ENCODE measurements at regions not wholly inside any gene's neighbourhood (a gene's known extent, or its start where the extent isn't known, plus 50 kb on each side); places are given as distances from the start of the nearest gene placed in this dataset.

DNA sequence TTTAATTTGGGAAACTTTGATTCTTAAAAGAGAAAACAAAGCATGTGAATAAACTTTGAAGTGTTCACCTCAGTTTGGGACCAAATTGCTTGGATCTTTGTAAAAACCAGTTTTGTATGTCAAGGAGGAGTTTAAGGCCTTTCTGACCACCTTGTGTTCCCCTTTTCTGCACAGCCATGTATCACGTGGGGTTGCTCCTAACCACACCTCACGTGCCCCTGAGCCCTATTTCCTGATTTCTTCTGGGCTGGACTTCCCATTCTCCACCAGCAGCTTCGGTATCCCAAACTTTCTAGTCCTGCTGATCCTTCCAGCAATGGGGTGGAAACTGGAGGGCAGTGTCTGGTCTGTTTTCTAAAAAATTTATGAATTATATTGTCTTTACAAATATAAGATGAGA lies 76.4 kb upstream of the STT3B start:
- TF ChIP-seq GATA3 (IDR thresholded peaks at IDR 0.05; ENCODE audit: low read depth, low read length) (no peak), GATA2 (IDR thresholded peaks at IDR 0.05; ENCODE audit: low read depth, low read length) (no peak)

DNA sequence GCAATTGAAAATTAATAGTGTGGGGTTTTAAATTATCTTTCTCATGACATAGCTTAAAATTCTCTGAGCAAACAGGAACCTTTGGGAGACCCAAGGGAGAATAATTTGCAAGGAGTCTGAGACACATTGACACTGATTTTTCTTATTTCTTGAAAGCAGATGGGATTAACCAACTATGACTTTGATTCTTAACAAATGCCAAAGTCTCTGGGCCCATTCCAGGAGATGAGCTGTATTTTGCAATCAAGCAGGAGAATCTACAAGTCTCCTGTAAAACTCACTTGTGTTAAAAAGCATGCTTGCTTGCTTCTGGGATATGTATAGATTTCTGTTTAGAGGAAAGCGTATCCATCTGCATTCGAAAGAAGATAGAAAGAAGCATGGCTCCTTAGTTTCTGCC lies 71.3 kb upstream of the STT3B start:
- no peak for TF ChIP-seq GATA2 (IDR thresholded peaks at IDR 0.05; ENCODE audit: low read depth, low read length)
- no peak for TF ChIP-seq GATA3 (IDR thresholded peaks at IDR 0.05; ENCODE audit: low read depth, low read length)

DNA sequence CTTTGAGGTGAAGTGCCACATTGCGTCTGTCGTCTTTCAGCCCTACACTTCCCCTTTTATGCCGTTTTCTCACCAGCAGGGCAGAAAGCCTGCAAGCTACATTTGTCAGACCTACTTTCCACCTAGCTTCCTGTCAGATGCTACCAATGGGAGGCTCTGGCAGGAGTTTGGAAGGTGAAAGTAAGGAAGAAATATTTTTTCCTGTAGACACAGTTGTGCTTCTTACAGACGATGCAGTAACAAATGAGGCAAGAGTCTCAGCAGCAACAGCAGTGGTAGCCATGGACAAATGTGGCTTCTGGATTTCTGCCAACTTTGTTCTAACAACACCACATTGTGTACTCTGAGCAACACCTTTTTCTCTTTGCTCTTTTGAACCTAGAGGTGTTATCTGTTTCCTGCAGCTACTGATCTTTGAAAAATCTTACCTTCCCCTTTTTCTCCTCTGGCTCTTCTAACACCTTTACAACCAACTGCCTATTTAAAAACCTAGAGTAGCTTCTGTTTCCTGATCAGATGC lies 70.6 kb upstream of the STT3B start:
- no peak for TF ChIP-seq GATA3 (IDR thresholded peaks at IDR 0.05; ENCODE audit: low read depth, low read length)
- no peak for TF ChIP-seq GATA2 (IDR thresholded peaks at IDR 0.05; ENCODE audit: low read depth, low read length)

DNA sequence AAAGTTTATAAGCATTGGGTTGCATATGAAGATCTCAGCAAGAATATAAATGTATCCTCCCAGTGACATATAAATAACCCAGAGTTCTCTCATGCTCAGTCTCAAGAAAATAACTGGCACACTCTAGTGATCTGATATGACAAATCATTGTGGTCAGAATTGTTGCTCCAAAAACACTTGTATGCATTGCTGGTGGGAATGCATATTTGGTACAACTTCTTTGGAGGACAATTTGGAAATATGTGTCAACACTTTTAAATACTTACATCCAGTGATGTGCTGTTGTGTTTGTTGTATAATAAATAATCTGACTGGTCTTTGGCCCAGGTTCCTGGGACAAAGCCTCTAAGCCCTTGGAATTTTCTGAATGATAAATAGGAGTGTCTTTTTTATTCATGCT lies 66.7 kb upstream of the STT3B start:
- TF ChIP-seq GATA2 (IDR thresholded peaks at IDR 0.05; ENCODE audit: low read depth, low read length) (no peak), GATA3 (IDR thresholded peaks at IDR 0.05; ENCODE audit: low read depth, low read length) (no peak)

DNA sequence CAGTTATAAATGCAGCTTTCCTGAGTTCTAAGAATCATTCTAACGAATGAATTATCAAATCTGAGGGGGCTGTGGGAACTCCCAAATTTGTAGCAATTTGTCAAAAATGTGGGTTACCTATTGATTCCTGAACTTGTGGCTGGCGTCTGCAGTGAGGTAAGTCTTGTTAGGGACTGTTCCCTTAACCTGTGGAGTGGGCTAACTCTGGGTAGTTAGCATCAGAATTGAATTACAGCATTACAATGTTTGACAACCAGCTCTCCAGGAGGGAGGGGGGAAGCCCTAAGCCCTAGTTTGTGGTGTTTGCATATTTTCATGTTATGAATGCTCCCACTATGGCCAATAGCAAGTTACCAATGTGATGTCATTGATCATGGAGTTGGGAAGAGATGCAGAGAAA lies 65.9 kb upstream of the STT3B start:
- TF ChIP-seq GATA3 (IDR thresholded peaks at IDR 0.05; ENCODE audit: low read depth, low read length) (no peak), GATA2 (IDR thresholded peaks at IDR 0.05; ENCODE audit: low read depth, low read length) (no peak)

DNA sequence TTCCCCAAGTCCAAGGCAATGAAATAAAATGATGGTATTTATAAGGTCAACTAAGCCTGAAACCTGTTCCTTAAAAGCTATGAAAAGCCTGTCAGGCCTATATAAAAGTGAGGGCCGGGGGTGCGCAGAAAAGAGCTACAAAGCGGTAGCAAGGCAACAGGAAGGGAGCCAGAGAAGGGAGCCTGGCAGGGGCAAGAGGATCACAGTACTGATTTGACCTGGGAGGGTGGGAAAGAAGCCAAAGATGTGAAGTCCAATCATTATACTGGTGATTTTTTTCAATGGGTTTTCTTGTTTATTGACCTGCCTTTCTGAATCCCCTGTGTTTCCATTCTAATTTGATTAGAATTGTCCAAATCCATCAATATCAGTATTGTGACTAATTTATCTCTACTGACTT lies 64.3 kb upstream of the STT3B start:
- TF ChIP-seq GATA2 (IDR thresholded peaks at IDR 0.05; ENCODE audit: low read depth, low read length) (no peak), GATA3 (IDR thresholded peaks at IDR 0.05; ENCODE audit: low read depth, low read length) (no peak)

DNA sequence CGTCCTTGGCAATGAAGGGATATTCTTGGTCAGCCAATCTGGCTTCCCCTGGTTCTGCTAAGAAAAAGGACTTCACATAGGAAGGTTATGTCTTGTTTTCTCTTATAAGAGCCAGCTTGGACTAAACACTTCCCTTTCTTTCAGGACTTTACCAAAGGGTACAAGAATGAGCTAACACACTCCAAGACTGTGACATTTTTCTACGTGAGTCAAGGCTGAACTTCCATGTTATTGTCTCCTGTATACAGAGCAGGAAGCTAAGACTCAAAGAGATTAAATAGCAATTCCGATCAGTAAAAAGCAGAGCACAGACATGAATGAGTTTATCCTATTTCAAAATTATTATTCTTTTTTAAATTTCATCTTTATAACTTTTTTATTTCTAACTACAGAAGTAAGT lies 63.3 kb upstream of the STT3B start:
- TF ChIP-seq GATA2 (IDR thresholded peaks at IDR 0.05; ENCODE audit: low read depth, low read length), result no peak
- TF ChIP-seq GATA3 (IDR thresholded peaks at IDR 0.05; ENCODE audit: low read depth, low read length), result no peak

DNA sequence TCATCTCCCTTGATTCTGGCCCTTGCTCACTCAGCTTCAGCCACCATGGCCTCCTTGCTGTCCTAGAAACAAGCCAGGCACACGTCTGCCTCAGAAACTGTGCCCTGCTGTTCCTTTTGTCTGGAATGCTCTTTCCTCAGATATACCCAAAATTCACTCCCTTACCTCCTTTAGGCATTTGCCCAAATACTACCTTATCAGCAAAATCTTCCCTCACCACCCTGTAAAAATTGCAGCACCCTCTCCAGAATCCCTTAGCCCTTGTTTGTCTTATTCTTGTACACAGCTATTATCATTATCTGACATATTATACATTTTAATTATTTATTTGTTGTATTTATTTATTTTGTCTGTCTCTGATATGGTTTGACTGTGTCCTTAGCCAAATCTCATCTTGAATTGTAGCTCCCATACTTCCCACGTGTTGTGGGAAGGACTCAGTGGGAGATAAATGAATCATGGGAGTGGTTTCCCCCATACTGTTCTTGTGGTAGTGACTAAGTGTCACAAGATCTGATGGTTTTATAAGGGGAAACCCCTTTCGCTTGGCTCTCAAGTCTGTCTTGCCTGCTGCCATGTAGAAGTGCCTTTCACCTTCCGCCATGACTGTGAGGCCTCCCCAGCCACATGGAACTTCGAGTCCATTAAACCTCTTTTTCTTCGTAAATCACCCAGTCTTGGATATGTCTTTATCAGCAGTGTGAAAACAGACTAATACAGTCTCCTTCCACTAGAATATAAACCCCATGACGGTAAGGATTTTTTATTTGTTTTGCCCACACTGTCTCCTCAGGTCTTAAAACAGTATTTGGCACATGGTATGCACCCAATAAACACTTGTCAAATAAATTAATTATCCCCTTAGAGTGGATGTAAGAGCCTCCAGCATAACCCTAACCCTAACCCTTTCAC lies 60.0 kb upstream of the STT3B start:
- no peak for TF ChIP-seq GATA3 (IDR thresholded peaks at IDR 0.05; ENCODE audit: low read depth, low read length)
- no peak for TF ChIP-seq GATA2 (IDR thresholded peaks at IDR 0.05; ENCODE audit: low read depth, low read length)

DNA sequence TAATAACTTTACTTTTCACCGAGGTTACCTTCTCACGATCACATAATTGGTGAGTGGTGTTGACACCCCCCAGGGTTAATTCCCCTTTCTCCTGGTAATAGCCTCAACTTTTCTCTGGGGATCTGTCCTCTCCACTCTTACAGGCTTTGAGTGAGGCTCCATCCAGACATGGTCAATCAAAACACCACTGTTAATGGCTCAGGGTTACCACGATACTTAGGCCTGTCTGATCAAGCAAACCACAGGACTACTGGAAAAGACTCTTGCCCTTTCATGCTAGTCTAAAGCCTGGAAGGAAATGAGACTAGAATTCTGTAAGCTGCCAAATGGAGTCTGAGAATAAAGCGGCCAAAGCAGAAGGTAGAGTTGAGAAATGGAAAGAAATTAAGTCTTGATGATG lies 56.5 kb upstream of the STT3B start:
- TF ChIP-seq GATA3 (IDR thresholded peaks at IDR 0.05; ENCODE audit: low read depth, low read length) (no peak), GATA2 (IDR thresholded peaks at IDR 0.05; ENCODE audit: low read depth, low read length) (no peak)

DNA sequence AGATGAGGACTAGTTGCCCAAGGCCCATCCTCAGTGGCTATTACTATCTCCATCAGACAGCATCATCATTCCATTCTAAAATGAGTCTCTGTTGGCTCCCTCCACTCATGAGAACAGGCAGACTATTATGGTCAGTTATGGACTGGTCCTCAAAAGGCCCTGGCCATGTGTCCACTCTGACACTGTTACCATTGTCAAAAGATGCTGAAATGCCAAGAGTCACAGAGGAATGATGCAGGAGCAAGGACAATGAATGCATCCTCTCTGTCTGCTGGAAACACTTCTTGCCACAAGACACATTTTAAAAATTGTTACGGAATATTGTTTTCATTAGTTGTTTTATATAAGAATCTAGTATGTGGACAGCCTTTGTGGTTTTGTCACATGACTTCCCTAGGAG lies 53.3 kb upstream of the STT3B start:
- TF ChIP-seq GATA2 (IDR thresholded peaks at IDR 0.05; ENCODE audit: low read depth, low read length) (no peak), GATA3 (IDR thresholded peaks at IDR 0.05; ENCODE audit: low read depth, low read length) (no peak)

DNA sequence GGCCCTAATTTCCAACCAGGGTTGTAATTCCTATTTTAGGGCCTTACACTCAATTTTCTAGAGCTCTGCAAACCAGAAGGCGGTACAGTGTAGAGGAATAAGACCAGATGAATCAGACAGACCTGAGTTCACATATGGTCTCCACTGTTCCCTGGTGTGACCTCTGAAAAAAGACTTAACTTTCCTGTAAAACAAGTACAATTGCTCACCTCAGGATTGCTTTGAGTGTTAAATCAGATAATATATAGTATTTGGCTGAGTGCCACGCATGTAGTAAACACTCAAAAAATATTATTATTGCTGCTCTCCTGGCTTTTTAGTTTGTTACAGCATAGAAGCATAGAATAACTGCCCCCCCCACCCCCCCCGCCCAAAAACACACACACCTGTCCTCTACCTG lies 51.0 kb upstream of the STT3B start:
- TF ChIP-seq GATA3 (IDR thresholded peaks at IDR 0.05; ENCODE audit: low read depth, low read length) (no peak), GATA2 (IDR thresholded peaks at IDR 0.05; ENCODE audit: low read depth, low read length) (no peak)

DNA sequence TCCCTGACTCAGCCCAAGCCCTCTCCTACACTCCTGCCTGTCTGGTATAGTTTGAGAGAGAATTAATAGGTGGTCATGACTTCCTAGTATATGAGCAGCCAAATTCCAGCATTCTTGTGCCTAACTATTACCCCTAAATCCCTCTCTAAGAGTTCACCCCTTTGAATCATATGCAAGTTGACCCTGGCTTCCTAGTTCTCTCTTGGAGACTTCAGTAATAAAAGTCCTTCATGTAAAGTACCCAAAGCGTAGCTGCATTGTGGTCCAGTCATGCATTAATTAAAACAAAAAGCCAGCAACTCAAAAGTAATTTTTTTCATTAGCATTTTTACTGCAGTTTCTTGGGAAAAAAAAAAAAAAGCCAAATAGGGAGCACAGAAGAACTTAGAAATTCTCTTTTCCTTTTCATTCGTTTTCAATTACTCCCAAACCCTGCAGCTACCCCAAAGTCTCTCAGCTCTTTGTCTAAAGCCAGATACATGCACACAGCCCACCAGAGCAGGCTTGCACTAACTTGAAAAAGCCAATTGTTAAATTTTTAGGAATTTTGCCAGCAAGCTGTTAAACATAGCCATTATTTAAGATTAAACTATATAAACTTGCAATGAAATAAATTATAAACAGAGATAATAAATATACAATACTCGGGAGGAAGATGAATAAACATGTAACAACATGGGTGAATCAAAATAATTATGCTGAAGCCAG lies 50.1 kb upstream of the STT3B start:
- no peak for TF ChIP-seq GATA3 (IDR thresholded peaks at IDR 0.05; ENCODE audit: low read depth, low read length)
- TF ChIP-seq GATA2 (IDR thresholded peaks at IDR 0.05; ENCODE audit: low read depth, low read length), result no peak

Measured in SH-SY5Y (cell line).